ENCODE measurements at regions not wholly inside any gene's neighbourhood (a gene's known extent, or its start where the extent isn't known, plus 50 kb on each side); places are given as distances from the start of the nearest gene placed in this dataset.

GRCh38 chr5:9885164-9885563, 255.0 kb upstream of the TAS2R1 start:
- DNase-seq (ENCODE audit: low spot score), result no peak
- no peak overlapping the region for H3K27ac ChIP-seq
- TF ChIP-seq CTCF (conservative IDR thresholded peaks at IDR 0.05; ENCODE audit: low read depth), result no peak
- CTCF ChIA-PET, result no interaction called here
- POLR2A ChIA-PET (ENCODE audit: low non-redundant PET), result no interaction called here

DNA sequence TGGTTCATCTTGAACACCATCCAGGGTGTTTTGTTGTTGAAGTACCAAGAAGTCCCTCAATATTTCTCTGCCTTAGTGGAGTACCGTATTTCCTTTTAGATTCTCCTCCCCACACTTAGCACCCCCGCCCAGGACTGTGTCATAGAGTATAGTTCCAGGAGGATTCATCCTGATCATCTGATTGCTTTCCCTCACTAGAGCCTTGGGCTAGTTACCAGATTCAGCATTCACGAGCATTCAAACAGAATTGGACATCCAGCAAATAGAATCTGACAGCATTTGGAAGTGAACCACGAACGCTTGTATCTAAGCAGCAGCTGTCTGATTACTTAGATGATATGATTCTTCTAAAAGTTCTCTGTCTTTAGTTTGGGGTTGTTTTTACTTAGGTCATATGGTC, 248.1 kb upstream of the TAS2R1 start:
- DNase-seq (ENCODE audit: low spot score), result no peak
- no peak overlapping the region for H3K27ac ChIP-seq
- ChIA-PET POLR2A (ENCODE audit: low non-redundant PET) (no interaction called here), CTCF (no interaction called here)
- no peak for TF ChIP-seq CTCF (conservative IDR thresholded peaks at IDR 0.05; ENCODE audit: low read depth)

DNA sequence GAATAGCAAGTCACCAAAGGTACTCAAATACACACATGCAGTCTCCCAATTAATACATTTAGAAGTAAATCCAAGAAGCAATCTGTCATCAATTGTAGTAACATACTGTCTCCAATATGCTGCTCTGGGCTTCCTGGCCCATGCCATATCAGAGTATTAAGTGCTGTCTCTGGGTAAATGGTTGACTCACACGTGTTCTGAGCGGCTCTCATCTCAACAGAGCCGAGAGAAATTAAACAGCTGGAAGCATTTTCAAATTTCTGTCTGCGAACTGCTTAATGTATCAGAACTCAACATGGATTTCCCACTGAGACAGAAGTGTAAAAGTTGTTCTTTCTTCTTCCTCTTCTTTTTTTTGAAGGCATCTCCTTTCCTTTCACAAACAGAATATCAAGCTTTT, 247.3 kb upstream of the TAS2R1 start:
- POLR2A ChIA-PET (ENCODE audit: low non-redundant PET), result no interaction called here
- no peak overlapping the region for H3K27ac ChIP-seq
- DNase-seq (ENCODE audit: low spot score), result no peak
- no peak for TF ChIP-seq CTCF (conservative IDR thresholded peaks at IDR 0.05; ENCODE audit: low read depth)
- CTCF ChIA-PET, result no interaction called here

DNA sequence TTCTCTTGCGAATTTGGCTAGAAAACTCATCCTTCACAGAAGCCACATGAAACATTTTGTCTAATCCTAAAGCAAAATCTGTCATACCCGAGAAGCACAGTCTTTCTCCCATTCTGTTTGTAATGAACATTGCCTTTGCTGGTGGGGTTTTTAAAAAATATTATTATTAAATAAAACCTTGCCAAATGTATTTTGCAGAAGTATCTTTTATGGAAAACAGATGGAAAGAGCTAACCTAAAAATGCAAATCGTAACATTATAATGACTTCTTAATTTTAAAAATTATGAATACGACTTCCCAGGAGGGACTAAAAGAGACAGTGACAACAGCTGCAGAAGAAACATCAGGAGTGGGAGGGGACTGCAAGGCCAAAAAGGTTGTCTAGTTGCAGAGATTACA, 246.3 kb upstream of the TAS2R1 start:
- ChIA-PET POLR2A (ENCODE audit: low non-redundant PET) (no interaction called here), CTCF (no interaction called here)
- no peak for TF ChIP-seq CTCF (conservative IDR thresholded peaks at IDR 0.05; ENCODE audit: low read depth)
- H3K27ac ChIP-seq, result no peak overlapping the region
- no peak for DNase-seq (ENCODE audit: low spot score)

DNA sequence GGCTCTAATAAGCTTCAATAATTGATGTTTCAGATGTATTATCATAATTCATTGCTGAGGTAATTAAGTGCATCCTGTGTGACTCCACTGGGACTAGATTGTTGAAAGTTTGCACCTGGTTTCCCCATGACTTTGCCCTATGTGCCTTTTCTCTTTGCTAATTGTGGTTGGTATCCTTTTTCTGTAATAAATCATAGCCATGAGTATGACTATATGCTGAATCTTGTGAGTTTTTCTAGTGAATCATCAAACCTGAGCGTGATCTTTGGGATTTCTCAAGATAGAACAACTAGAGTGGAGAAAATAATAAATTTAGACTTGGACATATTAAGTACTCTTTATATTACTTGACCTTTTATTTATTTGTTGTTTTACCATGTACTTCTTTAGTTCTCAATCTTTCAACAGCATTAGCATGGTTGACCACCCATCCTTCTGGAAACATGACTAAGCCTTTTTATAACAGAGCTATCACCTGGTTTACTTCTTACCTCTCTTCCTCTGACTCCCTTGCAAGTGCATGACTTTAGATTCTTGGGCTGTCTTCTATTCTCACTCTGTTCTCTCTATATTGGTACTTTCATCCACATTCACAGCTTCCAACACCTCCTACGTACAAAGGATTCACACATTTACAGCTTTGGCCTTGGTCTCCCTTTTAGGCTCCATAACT, 239.6 kb upstream of the TAS2R1 start:
- H3K27ac ChIP-seq, result no peak overlapping the region
- no peak for TF ChIP-seq CTCF (conservative IDR thresholded peaks at IDR 0.05; ENCODE audit: low read depth)
- CTCF ChIA-PET, result no interaction called here
- peak; percentile 59 for DNase-seq (ENCODE audit: low spot score)
- POLR2A ChIA-PET (ENCODE audit: low non-redundant PET), result no interaction called here

DNA sequence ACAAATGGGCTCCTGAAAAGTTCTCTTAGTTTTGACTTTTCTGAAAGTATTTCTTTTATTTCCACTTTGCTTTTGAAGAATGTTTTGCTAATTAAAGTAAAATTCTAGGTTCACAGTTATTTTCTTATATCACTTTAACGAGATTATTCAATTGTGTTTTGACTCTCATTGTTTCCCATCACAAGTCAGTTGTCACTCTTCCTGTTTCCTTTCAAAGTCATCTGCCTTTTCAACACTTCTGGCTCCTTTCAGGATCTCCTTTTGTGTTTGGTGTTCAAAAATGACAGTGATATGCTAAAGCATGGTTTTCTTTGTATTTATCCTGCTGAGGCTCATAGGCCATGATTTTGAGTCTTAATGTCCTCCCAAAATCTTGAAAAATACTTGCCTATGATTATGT, 235.4 kb upstream of the TAS2R1 start:
- H3K27ac ChIP-seq, result no peak overlapping the region
- TF ChIP-seq CTCF (conservative IDR thresholded peaks at IDR 0.05; ENCODE audit: low read depth), result no peak
- ChIA-PET CTCF (no interaction called here), POLR2A (ENCODE audit: low non-redundant PET) (no interaction called here)
- DNase-seq (ENCODE audit: low spot score), result no peak

DNA sequence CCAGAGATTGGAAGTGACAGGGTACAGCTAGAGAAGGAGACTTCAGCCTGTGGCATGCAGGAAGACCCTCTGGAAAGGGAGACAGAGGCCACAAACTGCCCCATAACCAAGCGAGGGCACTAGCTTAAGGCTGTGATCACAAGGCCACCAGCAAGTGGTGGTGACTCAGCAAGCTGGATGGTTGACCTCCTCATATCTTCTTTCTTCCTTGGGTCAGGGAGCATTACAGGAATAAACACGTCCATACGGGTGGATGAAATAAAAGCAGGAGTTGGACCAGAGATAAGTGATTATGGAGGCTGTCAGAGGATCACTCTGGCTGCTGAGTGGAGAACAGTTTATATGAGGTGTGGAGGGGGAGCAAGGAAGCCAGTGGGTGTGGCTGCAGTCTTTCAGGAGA, 234.6 kb upstream of the TAS2R1 start:
- CTCF ChIA-PET, result no interaction called here
- H3K27ac ChIP-seq, result no peak overlapping the region
- POLR2A ChIA-PET (ENCODE audit: low non-redundant PET), result no interaction called here
- DNase-seq (ENCODE audit: low spot score), result no peak
- no peak for TF ChIP-seq CTCF (conservative IDR thresholded peaks at IDR 0.05; ENCODE audit: low read depth)

All from RWPE1 (cell line).